ENCODE measurements at regions not wholly inside any gene's neighbourhood (a gene's known extent, or its start where the extent isn't known, plus 50 kb on each side); places are given as distances from the start of the nearest gene placed in this dataset.

- TF ChIP-seq, protein P1, sequence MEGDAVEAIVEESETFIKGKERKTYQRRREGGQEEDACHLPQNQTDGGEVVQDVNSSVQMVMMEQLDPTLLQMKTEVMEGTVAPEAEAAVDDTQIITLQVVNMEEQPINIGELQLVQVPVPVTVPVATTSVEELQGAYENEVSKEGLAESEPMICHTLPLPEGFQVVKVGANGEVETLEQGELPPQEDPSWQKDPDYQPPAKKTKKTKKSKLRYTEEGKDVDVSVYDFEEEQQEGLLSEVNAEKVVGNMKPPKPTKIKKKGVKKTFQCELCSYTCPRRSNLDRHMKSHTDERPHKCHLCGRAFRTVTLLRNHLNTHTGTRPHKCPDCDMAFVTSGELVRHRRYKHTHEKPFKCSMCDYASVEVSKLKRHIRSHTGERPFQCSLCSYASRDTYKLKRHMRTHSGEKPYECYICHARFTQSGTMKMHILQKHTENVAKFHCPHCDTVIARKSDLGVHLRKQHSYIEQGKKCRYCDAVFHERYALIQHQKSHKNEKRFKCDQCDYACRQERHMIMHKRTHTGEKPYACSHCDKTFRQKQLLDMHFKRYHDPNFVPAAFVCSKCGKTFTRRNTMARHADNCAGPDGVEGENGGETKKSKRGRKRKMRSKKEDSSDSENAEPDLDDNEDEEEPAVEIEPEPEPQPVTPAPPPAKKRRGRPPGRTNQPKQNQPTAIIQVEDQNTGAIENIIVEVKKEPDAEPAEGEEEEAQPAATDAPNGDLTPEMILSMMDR (IDR thresholded peaks at IDR 0.05) = no peak
- DNase-seq (ENCODE audit: low spot score) (no peak), ATAC-seq (ENCODE audit: low FRiP score) (no peak)
These were observed 165.7 kb downstream of the CBLN1 start for GRCh38 chr16:49115956-49116355.

DNA sequence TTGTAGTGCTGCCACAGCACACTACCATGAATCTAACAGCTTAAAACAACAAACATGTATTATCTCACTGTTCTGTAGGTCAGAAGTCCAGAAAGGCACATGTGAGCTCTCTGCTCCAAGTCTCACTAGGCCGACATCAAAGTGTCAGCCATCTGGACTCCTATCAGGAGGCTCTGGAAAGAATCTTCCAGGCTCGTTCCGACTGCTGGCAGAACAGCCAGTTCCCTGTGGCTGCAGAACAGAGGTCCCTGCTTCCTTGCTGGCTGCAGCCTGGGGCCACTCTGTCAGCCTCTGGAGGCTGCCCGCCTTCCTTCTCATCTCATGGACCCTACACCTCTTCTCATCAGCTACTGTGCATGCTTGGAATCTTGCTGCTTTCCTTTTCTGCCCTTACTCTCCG lies 168.9 kb downstream of the CBLN1 start:
- ATAC-seq (ENCODE audit: low FRiP score) = no peak
- TF ChIP-seq, protein P1 (IDR thresholded peaks at IDR 0.05) = no peak
- DNase-seq (ENCODE audit: low spot score) = no peak

- TF ChIP-seq, protein P1 (IDR thresholded peaks at IDR 0.05) = no peak
- DNase-seq (ENCODE audit: low spot score) (no peak), ATAC-seq (ENCODE audit: low FRiP score) (no peak)
These were observed 170.3 kb downstream of the CBLN1 start for GRCh38 chr16:49111351-49111750.

GRCh38 chr16:49108611-49109010 lies 173.0 kb downstream of the CBLN1 start:
- no peak for ATAC-seq (ENCODE audit: low FRiP score)
- TF ChIP-seq, protein P1 (IDR thresholded peaks at IDR 0.05) = no peak
- no peak for DNase-seq (ENCODE audit: low spot score)

GRCh38 chr16:49103298-49103697 lies 178.3 kb downstream of the CBLN1 start:
- TF ChIP-seq, protein P1 (IDR thresholded peaks at IDR 0.05) = no peak
- DNase-seq (ENCODE audit: low spot score) (no peak), ATAC-seq (ENCODE audit: low FRiP score) (no peak)

DNA sequence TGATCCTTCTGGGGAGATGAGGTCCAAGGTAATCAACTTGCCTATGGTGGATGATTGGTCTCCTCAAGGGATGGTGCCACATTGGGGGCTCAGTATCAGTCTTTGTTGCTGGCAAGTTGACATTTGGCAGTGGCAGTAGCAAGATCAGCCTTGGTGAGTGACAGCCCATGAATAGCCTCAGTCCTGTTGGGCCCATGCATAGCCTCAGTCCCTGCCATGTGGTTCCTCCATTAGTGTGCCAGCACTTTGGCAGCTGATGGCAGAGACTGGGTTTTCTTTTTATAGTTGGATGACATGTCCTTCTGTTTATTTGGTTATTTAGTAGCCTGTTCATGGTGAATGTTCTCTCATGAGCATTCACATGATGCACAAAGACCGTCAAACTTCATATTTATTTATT lies 179.6 kb downstream of the CBLN1 start:
- no peak for DNase-seq (ENCODE audit: low spot score)
- ATAC-seq (ENCODE audit: low FRiP score) = no peak
- TF ChIP-seq, protein P1 (IDR thresholded peaks at IDR 0.05) = no peak

GRCh38 chr16:49100366-49100765 lies 181.3 kb downstream of the CBLN1 start:
- no peak for DNase-seq (ENCODE audit: low spot score)
- ATAC-seq (ENCODE audit: low FRiP score) = no peak
- TF ChIP-seq, protein P1 (IDR thresholded peaks at IDR 0.05) = no peak

Measured in omental fat pad (tissue), 3 donors.